ENCODE measurements at regions not wholly inside any gene's neighbourhood (a gene's known extent, or its start where the extent isn't known, plus 50 kb on each side); places are given as distances from the start of the nearest gene placed in this dataset.

- no peak for DNase-seq
Measured at GRCh38 chr18:6614952-6615351, 114.6 kb upstream of the ARHGAP28 start.

DNA sequence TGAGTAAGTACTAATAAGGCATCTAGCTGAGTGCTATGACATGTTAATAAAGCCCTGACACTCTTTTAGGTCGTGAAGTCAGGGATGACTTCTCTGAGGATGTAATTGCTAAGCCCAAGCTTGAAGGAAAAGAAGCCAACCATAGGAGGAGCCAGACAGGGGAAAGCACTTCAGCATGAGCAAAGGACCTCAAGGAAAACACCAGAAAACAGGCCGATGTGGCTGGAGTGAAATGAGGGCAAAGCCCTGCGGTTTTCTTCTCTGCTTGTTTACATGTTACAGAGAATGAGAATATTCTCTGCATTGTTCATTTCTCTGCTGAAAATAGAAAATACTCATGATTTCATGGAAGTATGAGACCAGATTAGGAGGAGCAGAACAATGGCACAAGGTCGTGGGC is 112.5 kb upstream of the ARHGAP28 start:
- DNase-seq = no peak

GRCh38 chr18:6621437-6621836 is 108.1 kb upstream of the ARHGAP28 start:
- DNase-seq = no peak

DNA sequence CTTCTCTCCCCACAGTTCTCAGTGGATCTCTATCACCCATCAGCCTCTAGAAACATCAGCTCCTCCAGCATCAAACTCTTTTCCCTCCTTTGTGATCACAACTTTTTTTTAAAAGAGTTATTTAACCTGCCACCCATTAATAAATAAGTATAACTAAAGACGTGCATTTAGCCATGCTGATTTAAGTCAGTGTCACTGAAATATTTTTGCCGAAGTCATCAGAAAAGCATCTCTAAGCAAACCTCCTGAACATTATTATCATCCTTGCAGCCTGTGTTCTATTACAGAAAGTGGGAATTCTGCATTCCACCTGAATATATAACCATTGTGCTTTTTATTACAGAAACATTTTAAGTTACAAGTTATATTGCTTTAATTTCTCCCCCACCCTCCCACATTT is 106.2 kb upstream of the ARHGAP28 start:
- no peak for DNase-seq

DNA sequence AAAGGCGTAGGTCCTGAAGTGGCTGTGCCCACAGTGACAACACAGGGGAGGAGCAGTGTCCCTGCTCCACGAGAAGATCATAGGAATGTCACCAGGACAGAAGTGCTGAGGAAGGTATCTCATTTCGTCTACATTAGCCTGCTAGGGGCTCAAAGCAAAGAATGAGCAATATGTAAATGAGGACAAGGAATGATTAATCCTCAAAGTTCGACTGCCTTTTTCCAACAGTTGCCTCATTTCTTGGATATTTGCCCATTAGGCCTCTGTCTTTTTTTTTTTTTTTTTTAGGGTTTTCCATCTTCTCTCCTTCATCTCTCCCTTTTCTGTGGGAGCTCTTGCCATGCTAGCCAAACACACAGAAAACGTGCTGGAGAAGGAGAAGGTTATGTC is 105.2 kb upstream of the ARHGAP28 start:
- no peak for DNase-seq

DNA sequence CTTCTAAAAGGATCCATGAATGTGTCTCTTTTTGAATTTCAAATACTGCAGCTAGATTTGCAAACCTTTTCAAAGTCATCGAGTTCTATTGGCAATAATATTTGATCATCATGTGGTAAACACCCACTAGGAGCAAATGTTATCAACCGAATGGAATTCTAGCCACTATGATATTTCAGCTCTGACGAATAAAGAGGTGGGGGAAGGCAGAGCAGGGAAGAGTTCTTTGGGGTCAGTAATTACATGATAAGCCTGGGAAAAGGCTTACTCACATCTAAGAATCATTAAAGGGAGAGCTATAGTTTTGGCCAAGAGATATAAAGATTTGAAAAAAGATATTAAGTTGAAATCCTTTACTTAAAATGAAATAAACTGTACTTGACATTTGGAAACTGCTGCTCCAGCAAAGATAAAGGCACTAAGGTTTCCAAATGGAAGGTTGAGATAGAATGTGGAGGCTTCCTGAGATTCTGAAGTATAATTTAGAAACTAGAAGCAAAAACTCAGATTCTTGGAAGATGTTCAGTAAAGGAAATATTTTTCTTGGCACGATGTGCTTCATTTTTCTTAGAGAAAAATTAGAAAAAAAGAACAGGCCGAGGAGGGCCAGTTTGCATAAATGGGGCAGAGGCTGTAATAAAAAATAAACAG is 104.7 kb upstream of the ARHGAP28 start:
- no peak for DNase-seq

DNA sequence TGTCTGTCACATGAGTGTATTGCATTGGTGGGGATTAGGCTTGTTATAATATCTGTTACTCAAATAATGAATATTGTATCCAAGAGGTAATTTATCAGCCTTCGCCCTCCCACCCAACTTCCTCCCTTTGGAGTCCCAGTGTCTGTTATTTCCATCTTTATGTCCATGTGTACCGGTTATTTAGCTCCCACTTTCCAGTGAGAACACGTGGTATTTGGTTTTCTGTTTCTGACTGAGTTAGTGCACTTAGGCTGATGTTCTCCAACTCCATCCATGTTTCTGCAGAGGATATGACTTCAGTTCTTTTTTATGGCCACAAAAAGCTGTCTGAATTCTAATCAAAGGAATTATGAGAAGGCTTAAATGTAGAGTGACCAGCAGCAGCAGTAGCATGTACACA is 104.0 kb upstream of the ARHGAP28 start:
- no peak for DNase-seq

DNA sequence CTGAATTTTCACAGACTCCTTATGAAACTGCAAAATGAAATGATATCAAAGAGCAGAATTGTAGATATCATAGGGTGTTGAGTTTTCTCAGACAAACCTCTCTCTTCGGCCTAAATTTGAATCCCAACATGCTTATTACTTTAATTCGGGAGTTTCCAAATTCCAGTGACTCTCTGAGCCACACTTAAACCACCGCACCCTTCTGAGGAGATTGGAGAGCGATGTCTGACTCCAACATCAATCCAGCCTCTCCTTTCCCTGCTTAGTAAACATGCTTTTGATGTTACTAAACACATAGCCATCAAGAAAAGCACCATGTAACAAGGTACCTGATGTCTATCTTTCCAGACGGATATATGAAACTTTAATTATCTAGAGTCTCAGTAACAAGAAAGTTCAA is 103.1 kb upstream of the ARHGAP28 start:
- no peak for DNase-seq

DNA sequence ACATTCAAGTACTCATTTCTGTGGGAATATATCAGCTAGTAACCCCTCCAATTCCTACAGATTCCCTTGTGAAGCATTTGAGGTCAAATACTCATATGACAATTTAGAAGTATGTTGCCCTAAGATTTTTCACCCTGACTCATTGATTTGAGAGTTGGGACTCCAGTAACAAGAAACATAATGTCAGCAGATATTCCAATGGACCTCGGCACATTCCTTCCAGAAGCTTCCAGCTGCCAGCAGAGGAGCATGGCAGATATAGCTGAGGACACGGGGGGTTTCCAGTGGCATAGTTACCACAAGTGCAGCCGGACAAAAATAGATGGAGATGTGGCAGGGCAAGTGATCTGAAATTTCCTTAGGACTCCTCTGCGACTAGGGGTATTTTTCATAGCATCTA is 101.9 kb upstream of the ARHGAP28 start:
- DNase-seq = no peak

GRCh38 chr18:6628187-6628586 is 101.3 kb upstream of the ARHGAP28 start:
- no peak for DNase-seq

DNA sequence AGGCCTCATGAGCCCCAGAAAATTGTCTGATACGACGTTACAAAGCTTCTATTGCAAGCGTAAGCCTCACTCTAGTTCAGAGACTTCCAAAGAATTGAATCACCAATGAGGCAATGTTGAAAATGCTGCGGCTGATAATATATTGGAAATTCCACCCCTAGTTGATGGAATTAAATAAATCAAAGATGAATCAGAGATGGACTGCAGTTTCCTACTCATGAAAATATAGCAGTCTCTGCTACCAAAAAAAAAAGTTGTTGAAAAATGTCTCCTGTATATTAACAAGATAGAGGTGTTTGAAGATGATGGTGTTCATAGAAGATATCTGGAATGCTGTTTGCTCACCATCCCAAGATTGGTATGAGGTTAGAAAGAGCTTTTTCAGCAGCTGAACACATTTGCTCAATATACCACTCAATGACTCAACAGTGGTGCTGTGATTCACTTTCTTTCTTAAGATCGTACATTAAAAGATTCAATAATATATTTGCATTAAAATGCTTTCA is 99.8 kb upstream of the ARHGAP28 start:
- no peak for DNase-seq

DNA sequence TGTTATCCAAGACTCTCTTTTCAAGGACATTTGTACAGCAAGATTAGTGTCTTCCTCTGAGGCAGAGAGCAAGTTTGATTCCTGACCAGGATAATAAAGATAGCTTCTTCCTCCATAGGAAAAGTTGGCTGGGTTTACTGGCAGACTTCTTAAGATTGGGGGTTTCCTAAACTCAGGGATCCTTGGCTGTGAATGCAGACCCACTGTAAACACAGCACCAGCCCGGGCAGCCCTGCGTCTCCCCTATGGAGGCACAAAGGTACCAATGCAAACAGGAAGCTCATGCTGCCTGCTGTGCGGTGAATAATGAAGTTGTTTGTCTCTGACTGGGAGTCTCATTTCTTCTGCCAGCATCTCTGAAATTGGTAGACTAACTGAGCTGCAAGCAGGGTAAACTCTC is 96.2 kb upstream of the ARHGAP28 start:
- peak in 1 of 3 experiments; percentile 14 for DNase-seq

GRCh38 chr18:6636091-6636490 is 93.4 kb upstream of the ARHGAP28 start:
- DNase-seq = no peak

DNA sequence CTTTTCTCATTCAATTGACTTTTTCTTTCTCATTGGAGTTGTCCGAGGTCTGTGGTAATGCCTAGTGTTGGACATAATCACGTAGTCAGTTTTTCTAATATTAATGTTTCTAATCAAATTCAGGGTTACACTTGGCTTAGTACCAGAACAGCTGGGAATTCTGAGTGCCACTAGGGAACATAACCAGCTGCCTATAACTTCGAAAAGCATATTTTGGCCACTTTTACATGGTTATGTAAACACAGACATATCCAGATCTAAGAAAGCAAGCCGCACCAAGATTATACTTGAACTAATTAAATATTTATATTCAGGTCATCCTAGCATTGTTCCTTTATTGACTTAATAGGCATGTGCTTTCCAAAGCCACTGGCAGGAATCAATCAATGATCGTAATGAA is 91.1 kb upstream of the ARHGAP28 start:
- no peak for DNase-seq

DNA sequence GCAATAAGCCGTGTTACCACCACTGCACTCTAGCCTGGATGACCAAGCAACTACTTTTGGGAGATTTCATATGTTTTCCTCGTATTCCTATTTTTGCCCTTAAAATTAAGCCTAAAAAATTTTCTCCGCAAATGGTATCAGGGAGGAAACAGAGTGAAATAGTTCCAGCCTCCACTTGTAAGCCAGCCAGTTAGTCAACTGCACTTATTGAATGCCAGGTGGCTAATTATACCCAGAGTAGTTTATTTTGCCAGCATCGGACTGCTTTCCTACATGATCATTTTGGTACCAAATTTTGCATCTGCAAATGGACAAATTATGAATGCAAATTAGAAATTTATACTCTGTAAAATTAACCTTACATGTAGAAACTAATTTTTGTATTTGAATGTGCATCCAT is 90.2 kb upstream of the ARHGAP28 start:
- no peak for DNase-seq

- no peak for DNase-seq
Measured at GRCh38 chr18:6644836-6645627, 84.5 kb upstream of the ARHGAP28 start.

- no peak for DNase-seq
Measured at GRCh38 chr18:6646801-6647200, 82.7 kb upstream of the ARHGAP28 start.

DNA sequence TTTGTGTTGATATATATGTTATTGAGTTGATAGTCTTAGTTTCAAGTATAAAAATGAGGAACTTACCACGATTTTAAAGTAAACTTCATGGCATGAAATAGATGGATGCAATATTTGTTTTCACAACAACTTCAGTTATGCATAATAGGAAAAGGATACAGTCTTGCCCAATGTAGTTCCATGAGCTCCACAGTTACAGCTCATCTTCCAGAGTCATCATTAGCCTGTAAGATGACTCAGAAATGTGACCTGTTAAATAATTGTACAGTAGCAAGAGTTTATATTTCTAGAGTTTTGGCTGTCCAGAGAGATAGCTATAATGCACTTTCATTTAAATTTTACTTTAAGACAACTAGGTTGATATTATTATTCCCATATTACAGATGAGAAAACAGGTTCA is 80.9 kb upstream of the ARHGAP28 start:
- no peak for DNase-seq

GRCh38 chr18:6649421-6650126 is 79.9 kb upstream of the ARHGAP28 start:
- DNase-seq = no peak

DNA sequence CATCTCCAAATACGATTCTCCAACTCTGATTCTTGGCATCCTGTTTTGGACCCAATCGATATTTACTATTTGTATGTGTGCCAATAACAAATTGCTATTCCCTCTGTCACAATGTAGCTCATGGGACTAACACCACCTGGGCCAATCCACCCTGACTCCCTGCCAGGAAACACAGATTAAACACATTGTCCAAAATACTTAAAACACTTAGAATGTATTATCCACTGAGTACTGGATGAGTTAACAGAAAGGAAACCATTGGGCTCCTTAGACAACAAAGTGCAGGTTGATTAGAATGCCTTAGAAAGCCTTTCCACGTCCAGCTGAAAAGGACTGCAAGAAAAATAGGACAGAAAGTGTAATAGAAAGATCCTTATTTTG is 79.4 kb upstream of the ARHGAP28 start:
- no peak for DNase-seq

GRCh38 chr18:6650747-6651146 is 78.8 kb upstream of the ARHGAP28 start:
- DNase-seq = no peak

DNA sequence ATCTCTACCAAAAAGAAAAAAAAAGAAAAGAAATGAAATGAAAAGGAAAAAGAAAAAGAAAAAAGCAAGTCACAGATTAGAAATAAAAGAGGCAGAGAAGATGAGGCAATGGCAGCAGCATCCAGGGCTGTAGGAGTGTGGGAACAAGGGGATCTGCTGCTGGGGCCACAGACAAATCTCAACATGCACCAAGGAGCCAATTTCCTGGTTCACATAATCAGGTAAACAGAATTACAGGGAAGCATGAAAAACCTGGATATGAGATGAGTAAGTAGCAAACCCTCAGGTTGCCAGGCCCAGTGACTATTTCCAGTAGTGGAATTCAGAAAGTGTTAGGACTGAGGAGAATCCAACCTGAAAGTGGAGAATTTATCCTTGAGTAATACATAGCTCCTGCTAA is 77.4 kb upstream of the ARHGAP28 start:
- no peak for DNase-seq

GRCh38 chr18:6653880-6654279 is 75.6 kb upstream of the ARHGAP28 start:
- no peak for DNase-seq

Data from NCI-H1417 (cell line).